B cell (primary cell): ENCODE measurements at regions not wholly inside any gene's neighbourhood (a gene's known extent, or its start where the extent isn't known, plus 50 kb on each side); places are given as distances from the start of the nearest gene placed in this dataset.

Source experiments
- ATAC-seq: fragments of 200-7000 bp; cut with Tn5 transposase; one replicate; pipeline ENCODE4 v1.10.0; 2021; ENCODE audit warnings: low read depth, mild to moderate bottlenecking, moderate number of reproducible peaks, moderate library complexity
- CTCF ChIA-PET: fragments of 350-600 bp; sonication (Branson Sonifier 250); formaldehyde crosslinking; loops from one replicate; lab custom pipeline; 2021; ENCODE audit warnings: antibody characterized with exemption, inconsistent platforms; lab: Charles Lee
- POLR2A ChIA-PET: fragments of 350-600 bp; sonication (Branson Sonifier 250); formaldehyde crosslinking; loops from one replicate; lab custom pipeline; 2021; ENCODE audit warnings: antibody characterized with exemption; lab: Charles Lee
- DNase-seq: peaks from one replicate; pipeline ENCODE4 v3.0.0; 2013
- H2AFZ ChIP-seq: 2 replicates; pipeline ENCODE4 v1.6.1; 2012; ENCODE audit warnings: mild to moderate bottlenecking, low read depth, low read length; ENCODE audit not compliant: insufficient read depth, poor library complexity, severe bottlenecking
- H3K27ac ChIP-seq, 2 donors: 1 replicate in 1 of 2; 2 replicates in 1 of 2; pipeline ENCODE4 v1.5.1; 2012 to 2013; ENCODE audit warnings: low read length in 2 of 2, mild to moderate bottlenecking in 2 of 2, moderate library complexity in 1 of 2
- H3K27me3 ChIP-seq, 4 experiments: fragments of 200-600 bp in 1 of 4; sonication (generic) in 1 of 4; replicated peaks in 1 of 4; 1 replicate in 2 of 4; 2 replicates in 2 of 4; pipeline versions ENCODE4 v1.6.1 to v1.7.0; 2013 to 2016; ENCODE audit warnings: low read length in 3 of 4, mild to moderate bottlenecking in 2 of 4, mixed read lengths in 1 of 4, moderate library complexity in 1 of 4; ENCODE audit not compliant: insufficient read depth in 4 of 4, control insufficient read depth in 3 of 4; ENCODE audit errors: control extremely low read depth in 1 of 4
- H3K36me3 ChIP-seq, 2 experiments: replicated peaks in 1 of 2; 1 replicate in 1 of 2; 2 replicates in 1 of 2; pipeline versions ENCODE4 v1.6.1 to v1.7.1; 2013; ENCODE audit warnings: low read length in 1 of 2; ENCODE audit not compliant: insufficient read depth in 2 of 2, control insufficient read depth in 1 of 2; ENCODE audit errors: control extremely low read depth in 1 of 2, extremely low read depth in 1 of 2
- H3K4me1 ChIP-seq, 2 donors: fragments of 200-600 bp in 1 of 2; sonication (generic) in 1 of 2; 1 replicate in 1 of 2; 2 replicates in 1 of 2; pipeline versions ENCODE4 v1.5.1 to v1.6.1; 2013 to 2017; ENCODE audit warnings: low read length in 2 of 2; ENCODE audit not compliant: control insufficient read depth in 2 of 2, insufficient read depth in 2 of 2
- H3K4me2 ChIP-seq: replicated peaks from 2 replicates; pipeline ENCODE3; 2012; ENCODE audit warnings: mild to moderate bottlenecking, low read depth, low read length; ENCODE audit not compliant: poor library complexity, severe bottlenecking
- H3K4me3 ChIP-seq, 5 experiments: fragments of 200-600 bp in 1 of 5; sonication (generic) in 1 of 5; 1 replicate in 3 of 5; 2 replicates in 2 of 5; pipeline versions ENCODE4 v1.5.1 to v1.7.0; 2011 to 2016; ENCODE audit warnings: low read length in 4 of 5, mild to moderate bottlenecking in 4 of 5, low read depth in 2 of 5, control low read depth in 1 of 5, moderate library complexity in 1 of 5; ENCODE audit not compliant: insufficient read depth in 1 of 5; ENCODE audit errors: control extremely low read depth in 1 of 5, extremely low read depth in 1 of 5
- H3K79me2 ChIP-seq: fragments of 200-600 bp; sonication (generic); one replicate; pipeline ENCODE4 v1.6.0; 2016; ENCODE audit warnings: low read length; ENCODE audit not compliant: control insufficient read depth, insufficient read depth
- H3K9ac ChIP-seq: fragments of 200-600 bp; sonication (generic); 2 replicates; pipeline ENCODE4 v1.6.1; 2017; ENCODE audit warnings: mild to moderate bottlenecking, low read length, moderate library complexity
- H3K9me3 ChIP-seq, 3 donors: one replicate each; pipeline versions ENCODE4 v1.6.1 to v1.7.1; 2013; ENCODE audit warnings: low read length in 2 of 3; ENCODE audit not compliant: control insufficient read depth in 2 of 3, insufficient read depth in 1 of 3; ENCODE audit errors: control extremely low read depth in 1 of 3
- H4K20me1 ChIP-seq: 2 replicates; pipeline ENCODE4 v1.6.0; 2012; ENCODE audit warnings: mild to moderate bottlenecking, low read length; ENCODE audit not compliant: insufficient read depth, control insufficient read depth, poor library complexity, severe bottlenecking
- H3K27ac Mint-ChIP-seq: one replicate; pipeline ENCODE4 v1.8.0; 2021; ENCODE audit warnings: mixed read lengths
- H3K27me3 Mint-ChIP-seq: one replicate; pipeline ENCODE4 v1.8.0; 2021; ENCODE audit warnings: mixed read lengths
- H3K4me1 Mint-ChIP-seq: one replicate; pipeline ENCODE4 v1.8.0; 2021; ENCODE audit warnings: mixed read lengths
- H3K4me3 Mint-ChIP-seq: one replicate; pipeline ENCODE4 v1.8.0; 2021; ENCODE audit warnings: mixed read lengths
- H3K9me3 Mint-ChIP-seq: one replicate; pipeline ENCODE4 v1.8.0; 2022; ENCODE audit warnings: mixed read lengths; ENCODE audit not compliant: insufficient read depth
- EZH2 ChIP-seq: IDR thresholded peaks from 2 replicates; pipeline ENCODE4 v1.6.1; 2012; ENCODE audit warnings: borderline replicate concordance, low read depth, mild to moderate bottlenecking, moderate library complexity, low read length; ENCODE audit not compliant: insufficient read depth, poor library complexity, severe bottlenecking
- WGBS: methylation state at CpG from one replicate; pipeline ENCODE4 v1.1.5; 2013; ENCODE audit warnings: missing lambda C conversion rate; ENCODE audit not compliant: insufficient coverage; 5-methylcytosine and 5-hydroxymethylcytosine counted together
- intact Hi-C: fragments of 100-400 bp; cut with micrococcal nuclease; formaldehyde crosslinking; loops from one replicate; pipeline ENCODE4 v1.10.0; 2022
- TF ChIP-seq, protein P1 (sequence below): fragments of 200-600 bp; IDR thresholded peaks from one replicate; pipeline ENCODE4 v1.8.0; 2022; ENCODE audit warnings: antibody characterized with exemption, mild to moderate bottlenecking

DNA sequence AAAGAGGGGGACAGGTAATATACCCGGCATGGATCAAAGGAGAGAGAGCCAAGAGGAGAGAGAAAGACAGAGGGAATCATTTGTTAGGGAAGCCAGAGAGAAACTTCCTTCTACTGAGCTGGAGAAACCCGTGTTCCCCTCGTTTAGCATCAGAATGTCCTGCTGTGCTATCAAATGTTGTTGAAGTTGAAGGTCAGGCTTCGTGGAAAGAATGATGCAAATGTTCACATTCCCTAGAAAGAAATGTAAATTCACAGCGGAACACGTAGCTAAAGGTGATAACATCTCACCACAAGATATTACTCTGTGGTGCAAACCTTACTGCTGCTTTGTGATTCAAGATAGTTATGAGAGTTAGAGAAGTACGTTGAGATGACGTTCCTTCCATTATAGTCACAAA, 258.1 kb downstream of the LNPK start:
- no peaks in the 10 kb centered on the region for H3K36me3 ChIP-seq
- WGBS, result 83% methylated on average over 1 of the region's 8 CpGs
- Mint-ChIP-seq H3K9me3 (no peaks in the 10 kb centered on the region), H3K4me1 (no peaks in the 10 kb centered on the region), H3K27me3 (peaks cover 8% of the 10 kb centered on the region), H3K27ac (no peak overlapping the region), H3K4me3 (no peak overlapping the region)
- no peaks in the 10 kb centered on the region for H4K20me1 ChIP-seq
- H3K4me3 ChIP-seq, result no peak overlapping the region
- intact Hi-C loops, result no loop called here
- no peak for TF ChIP-seq EZH2
- TF ChIP-seq, protein P1, sequence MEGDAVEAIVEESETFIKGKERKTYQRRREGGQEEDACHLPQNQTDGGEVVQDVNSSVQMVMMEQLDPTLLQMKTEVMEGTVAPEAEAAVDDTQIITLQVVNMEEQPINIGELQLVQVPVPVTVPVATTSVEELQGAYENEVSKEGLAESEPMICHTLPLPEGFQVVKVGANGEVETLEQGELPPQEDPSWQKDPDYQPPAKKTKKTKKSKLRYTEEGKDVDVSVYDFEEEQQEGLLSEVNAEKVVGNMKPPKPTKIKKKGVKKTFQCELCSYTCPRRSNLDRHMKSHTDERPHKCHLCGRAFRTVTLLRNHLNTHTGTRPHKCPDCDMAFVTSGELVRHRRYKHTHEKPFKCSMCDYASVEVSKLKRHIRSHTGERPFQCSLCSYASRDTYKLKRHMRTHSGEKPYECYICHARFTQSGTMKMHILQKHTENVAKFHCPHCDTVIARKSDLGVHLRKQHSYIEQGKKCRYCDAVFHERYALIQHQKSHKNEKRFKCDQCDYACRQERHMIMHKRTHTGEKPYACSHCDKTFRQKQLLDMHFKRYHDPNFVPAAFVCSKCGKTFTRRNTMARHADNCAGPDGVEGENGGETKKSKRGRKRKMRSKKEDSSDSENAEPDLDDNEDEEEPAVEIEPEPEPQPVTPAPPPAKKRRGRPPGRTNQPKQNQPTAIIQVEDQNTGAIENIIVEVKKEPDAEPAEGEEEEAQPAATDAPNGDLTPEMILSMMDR, result no peak
- ATAC-seq (no peak), DNase-seq (no peak)
- H3K9me3 ChIP-seq, result no peaks in the 10 kb centered on the region
- no peak overlapping the region for H2AFZ ChIP-seq
- ChIA-PET CTCF (no interaction called here), POLR2A (no interaction called here)
- no peak overlapping the region for H3K27ac ChIP-seq
- H3K4me2 ChIP-seq, result no peak overlapping the region
- H3K4me1 ChIP-seq, result no peaks in the 10 kb centered on the region
- no peaks in the 10 kb centered on the region for H3K27me3 ChIP-seq
- H3K9ac ChIP-seq, result no peak overlapping the region
- H3K79me2 ChIP-seq, result no peaks in the 10 kb centered on the region

DNA sequence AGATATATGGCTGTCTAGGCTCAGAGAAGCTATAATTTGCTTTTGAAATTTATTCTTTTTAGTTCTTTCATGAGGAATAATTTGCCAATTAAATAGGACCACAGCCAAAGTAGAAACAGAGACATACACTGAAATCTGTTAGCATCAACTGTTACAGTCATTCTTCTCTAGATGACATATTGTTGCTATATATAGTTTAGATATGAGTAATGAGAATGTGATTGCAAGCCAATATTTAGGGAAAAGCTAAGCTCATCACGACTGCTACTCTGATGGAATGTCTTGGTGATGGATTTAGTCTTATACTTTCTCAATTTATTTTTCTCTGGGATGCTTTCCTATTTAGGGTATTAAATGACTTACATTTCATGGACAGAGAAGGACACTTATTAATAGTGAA, 259.1 kb downstream of the LNPK start:
- Histone ChIP-seq H3K9me3 (no peaks in the 10 kb centered on the region), H3K79me2 (no peaks in the 10 kb centered on the region), H3K9ac (no peak overlapping the region), H4K20me1 (no peaks in the 10 kb centered on the region), H3K4me1 (no peaks in the 10 kb centered on the region), H3K36me3 (no peaks in the 10 kb centered on the region), H3K27ac (no peak overlapping the region), H2AFZ (no peak overlapping the region), H3K4me3 (no peak overlapping the region), H3K4me2 (no peak overlapping the region), H3K27me3 (no peaks in the 10 kb centered on the region)
- no peak for ATAC-seq
- no peak overlapping the region for H3K4me3 Mint-ChIP-seq
- no peaks in the 10 kb centered on the region for H3K4me1 Mint-ChIP-seq
- no CpG with 5 or more reads among the region's 1 CpG for WGBS
- intact Hi-C loops, result no loop called here
- H3K27ac Mint-ChIP-seq, result no peak overlapping the region
- POLR2A ChIA-PET, result no interaction called here
- no peak for TF ChIP-seq EZH2
- TF ChIP-seq, protein P1, result no peak
- H3K27me3 Mint-ChIP-seq, result peaks cover 8% of the 10 kb centered on the region
- H3K9me3 Mint-ChIP-seq, result no peaks in the 10 kb centered on the region
- DNase-seq, result no peak
- CTCF ChIA-PET, result no interaction called here
